ENCODE measurements at regions not wholly inside any gene's neighbourhood (a gene's known extent, or its start where the extent isn't known, plus 50 kb on each side); places are given as distances from the start of the nearest gene placed in this dataset.

DNA sequence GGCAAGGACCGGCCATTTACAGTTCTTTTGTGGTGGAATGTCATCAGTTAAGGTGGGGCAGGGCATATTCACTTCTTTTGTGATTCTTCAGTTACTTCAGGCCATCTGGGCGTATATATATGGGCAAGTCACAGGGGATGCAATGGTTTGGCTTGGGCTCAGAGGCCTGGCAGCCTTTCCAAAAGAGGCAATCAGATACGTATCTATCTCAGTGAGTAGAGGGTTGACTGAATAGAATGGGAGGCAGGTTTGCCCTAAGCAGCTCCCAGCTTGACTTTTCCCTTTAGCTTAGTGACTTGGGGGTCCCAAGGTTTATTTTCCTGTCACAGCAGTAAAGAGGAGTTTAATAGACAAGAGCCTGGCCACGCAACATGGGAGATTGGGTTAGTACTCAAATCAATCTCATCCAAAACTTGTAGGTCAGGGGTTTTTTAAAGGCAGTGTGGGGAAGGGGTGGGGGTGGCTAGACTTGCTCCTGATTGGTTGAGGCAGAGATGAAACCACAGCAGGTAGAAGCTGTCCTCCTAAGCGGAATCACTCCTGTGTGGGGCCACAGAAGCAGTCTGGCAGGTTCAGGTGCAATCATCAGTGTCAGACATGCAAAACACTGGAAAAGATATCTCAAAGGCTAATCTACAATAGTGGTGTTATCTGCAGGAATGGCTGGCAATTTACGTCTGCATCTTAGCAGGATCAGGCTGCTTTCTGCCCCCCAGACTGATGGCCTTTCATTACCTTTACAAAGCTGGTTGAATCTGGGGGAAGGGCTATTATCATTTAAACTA, 112.9 kb downstream of the TLR5 start:
- H3K4me3 ChIP-seq (ENCODE audit: low read depth, low read length): no peak overlapping the region
- TF ChIP-seq, protein P1, sequence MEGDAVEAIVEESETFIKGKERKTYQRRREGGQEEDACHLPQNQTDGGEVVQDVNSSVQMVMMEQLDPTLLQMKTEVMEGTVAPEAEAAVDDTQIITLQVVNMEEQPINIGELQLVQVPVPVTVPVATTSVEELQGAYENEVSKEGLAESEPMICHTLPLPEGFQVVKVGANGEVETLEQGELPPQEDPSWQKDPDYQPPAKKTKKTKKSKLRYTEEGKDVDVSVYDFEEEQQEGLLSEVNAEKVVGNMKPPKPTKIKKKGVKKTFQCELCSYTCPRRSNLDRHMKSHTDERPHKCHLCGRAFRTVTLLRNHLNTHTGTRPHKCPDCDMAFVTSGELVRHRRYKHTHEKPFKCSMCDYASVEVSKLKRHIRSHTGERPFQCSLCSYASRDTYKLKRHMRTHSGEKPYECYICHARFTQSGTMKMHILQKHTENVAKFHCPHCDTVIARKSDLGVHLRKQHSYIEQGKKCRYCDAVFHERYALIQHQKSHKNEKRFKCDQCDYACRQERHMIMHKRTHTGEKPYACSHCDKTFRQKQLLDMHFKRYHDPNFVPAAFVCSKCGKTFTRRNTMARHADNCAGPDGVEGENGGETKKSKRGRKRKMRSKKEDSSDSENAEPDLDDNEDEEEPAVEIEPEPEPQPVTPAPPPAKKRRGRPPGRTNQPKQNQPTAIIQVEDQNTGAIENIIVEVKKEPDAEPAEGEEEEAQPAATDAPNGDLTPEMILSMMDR (IDR thresholded peaks at IDR 0.05; ENCODE audit: low read depth, low read length): no peak

DNA sequence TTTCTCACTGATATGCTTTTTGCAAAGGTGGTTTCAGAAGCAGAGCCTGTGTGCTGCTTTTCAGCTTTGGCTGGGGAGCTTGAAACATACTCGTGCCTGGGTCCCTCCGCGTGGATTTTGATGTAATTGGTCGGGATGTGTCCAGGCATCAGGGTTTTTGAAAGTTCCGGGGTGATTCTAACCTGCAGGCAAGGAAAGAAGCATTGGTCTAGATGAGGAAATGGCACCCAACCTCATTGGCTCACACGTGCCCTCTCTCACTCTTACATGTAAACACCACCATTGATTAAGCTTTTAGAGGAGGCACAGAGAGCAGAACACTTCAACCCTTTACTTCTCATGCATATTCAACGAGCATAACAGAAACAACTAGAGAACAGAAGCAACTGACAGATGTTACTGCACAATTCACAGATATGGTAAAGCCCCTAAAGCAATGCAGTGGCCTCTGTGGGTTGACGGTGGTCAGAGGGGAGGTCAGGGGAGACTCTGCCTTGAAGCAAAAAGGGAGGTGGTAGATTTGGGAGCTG, 112.1 kb downstream of the TLR5 start:
- H3K4me3 ChIP-seq (ENCODE audit: low read depth, low read length): no peak overlapping the region
- TF ChIP-seq, protein P1 (IDR thresholded peaks at IDR 0.05; ENCODE audit: low read depth, low read length): no peak

DNA sequence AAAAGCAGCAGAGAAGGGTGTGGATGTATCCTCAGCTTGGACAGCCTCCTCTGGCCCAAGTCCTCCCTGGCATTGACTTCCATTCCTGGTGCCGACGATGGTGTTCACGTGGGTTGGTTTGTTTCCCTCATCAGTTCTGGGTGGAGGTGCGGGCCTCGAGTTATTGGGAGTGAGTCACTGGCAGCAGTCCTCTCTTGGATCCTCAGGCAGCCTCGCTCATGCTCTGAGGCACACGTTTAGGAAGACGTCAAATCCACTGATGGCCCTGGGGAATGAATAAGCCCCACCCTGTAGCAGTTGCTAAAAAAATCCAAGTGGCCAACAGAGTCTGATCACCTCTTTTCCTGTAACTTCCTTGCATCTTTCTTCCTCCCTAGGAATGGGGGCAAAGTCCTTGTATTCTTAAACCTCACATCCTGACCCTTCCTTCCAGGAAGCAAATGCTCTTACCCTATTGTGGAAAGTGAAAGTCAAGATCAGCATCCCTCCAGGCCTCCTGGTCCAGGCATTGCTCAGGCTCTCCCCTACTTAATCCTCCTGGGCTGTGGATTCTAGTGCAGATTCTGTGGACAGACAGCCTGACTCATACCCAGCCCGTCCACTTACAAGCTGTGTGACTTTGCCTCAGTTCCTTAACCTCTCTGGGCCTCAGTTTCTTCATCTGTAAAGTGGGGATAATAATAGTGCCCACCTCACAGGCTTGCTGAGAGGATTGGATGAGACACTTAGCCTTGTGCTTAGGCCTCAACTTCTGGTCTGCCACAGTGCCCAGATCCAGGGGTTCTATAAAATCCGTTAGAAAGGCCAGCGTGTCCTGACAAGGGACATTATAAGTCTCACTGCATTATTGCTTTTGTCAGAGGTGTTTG, 111.1 kb downstream of the TLR5 start:
- no peak overlapping the region for H3K4me3 ChIP-seq (ENCODE audit: low read depth, low read length)
- TF ChIP-seq, protein P1 (IDR thresholded peaks at IDR 0.05; ENCODE audit: low read depth, low read length): no peak

DNA sequence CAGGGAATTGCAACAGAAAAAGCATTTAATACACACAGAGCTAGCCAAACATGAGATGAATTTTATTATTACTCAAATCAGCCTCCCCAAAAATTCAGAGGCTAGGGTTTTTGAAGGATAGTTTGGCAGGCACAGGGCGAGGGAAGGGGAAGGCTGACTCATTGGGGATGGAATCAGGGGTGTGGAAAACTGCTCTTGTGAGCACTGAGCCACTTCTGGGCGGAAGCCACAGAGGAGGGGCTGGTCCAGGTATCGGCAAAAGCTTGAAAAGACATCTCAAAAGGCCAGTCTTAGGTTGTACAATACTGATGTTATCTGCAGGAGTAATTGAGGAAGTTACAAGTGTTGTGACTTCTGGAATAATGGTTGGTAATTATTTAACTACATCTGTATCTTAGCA, 109.4 kb downstream of the TLR5 start:
- TF ChIP-seq, protein P1 (IDR thresholded peaks at IDR 0.05; ENCODE audit: low read depth, low read length): no peak
- no peak overlapping the region for H3K4me3 ChIP-seq (ENCODE audit: low read depth, low read length)

DNA sequence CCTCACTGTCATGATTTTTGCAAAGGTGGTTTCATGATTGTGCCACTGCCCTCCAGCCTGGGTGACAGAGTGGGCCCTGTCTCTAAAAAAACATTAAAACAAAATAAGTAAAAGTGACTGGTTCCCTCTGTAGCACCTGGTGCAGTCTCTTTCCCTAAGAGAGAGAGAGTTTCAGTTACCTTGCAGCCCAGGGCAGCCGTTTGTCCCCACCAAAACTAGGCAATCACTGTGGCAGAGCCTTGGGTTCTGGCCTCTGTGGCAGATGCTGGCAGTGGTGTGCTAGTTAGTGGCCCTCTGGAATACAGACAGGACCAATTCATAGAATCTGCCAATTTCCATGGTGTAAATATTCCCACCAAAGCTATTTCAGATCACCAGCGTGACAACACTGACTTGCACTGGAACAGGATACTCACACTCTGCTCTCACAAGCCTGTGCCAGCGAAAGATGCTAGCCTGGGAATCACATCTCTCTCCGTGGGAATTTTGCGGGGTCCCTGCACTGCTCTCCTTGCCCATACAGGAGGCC, 108.7 kb downstream of the TLR5 start:
- TF ChIP-seq, protein P1 (IDR thresholded peaks at IDR 0.05; ENCODE audit: low read depth, low read length): no peak
- H3K4me3 ChIP-seq (ENCODE audit: low read depth, low read length): no peak overlapping the region

DNA sequence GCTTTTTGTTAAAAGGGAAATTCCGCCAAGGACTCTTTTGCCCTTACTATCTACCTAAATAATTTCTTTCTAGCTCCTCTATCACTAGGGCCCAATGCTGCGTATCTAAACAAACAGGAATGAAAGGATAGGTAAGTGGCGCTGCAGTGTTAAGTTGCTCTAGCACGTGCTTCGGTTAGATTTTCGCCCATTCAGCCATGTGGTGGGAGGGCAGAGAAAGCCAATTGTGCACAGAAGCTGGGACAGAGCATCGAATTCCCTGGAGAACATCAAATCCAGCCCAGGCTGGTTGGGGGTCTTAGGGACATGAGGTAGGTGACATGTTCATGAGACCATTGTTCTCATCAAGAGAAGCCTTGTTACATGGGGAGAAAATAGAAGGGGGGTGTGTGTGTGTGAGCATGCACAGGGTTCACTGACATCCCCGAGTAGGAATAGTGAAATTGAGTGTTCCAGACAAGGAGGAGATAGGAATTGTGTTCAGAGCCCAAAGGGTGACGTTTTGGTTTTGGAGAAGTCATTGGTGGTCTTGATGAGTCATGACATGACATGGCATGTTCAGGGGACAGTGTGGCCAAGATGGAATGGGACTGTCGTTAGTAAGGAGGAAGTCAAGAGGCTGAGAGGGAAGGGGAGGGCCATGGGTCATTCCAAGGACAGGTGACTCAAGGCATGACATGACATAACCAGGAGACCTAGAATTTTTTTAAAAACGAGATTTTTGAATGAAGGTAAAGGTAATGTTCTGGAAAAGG, 107.1 kb downstream of the TLR5 start:
- TF ChIP-seq, protein P1 (IDR thresholded peaks at IDR 0.05; ENCODE audit: low read depth, low read length): no peak
- no peak overlapping the region for H3K4me3 ChIP-seq (ENCODE audit: low read depth, low read length)
